Upper lobe of right lung (tissue), 1 donor: ENCODE measurements at regions not wholly inside any gene's neighbourhood (a gene's known extent, or its start where the extent isn't known, plus 50 kb on each side); places are given as distances from the start of the nearest gene placed in this dataset.
"Not testable (repeated sequence)": the region's sequence is repeated elsewhere in the genome, so short reads cannot be mapped to it uniquely, and the experiment has no call there.

Experiments used
- ATAC-seq: fragments of 200-7000 bp; cut with Tn5 transposase; one replicate; pipeline ENCODE4 v1.9.1; 2020; ENCODE audit warnings: mild to moderate bottlenecking, moderate library complexity
- DNase-seq: peaks from one replicate; pipeline ENCODE4 v3.0.0-alpha.2; 2020
- H3K27ac ChIP-seq: fragments of 200-600 bp; one replicate; pipeline ENCODE4 v1.8.0; 2022
- H3K27me3 ChIP-seq: fragments of 200-600 bp; one replicate; pipeline ENCODE4 v1.8.0; 2022; ENCODE audit warnings: mild to moderate bottlenecking
- H3K36me3 ChIP-seq: fragments of 200-600 bp; one replicate; pipeline ENCODE4 v1.8.0; 2022
- H3K4me1 ChIP-seq: fragments of 200-600 bp; one replicate; pipeline ENCODE4 v1.8.0; 2022
- H3K4me3 ChIP-seq: fragments of 200-600 bp; one replicate; pipeline ENCODE4 v1.8.0; 2022; ENCODE audit warnings: mild to moderate bottlenecking
- H3K9me3 ChIP-seq: fragments of 200-600 bp; one replicate; pipeline ENCODE4 v1.8.0; 2022
- CTCF ChIP-seq: fragments of 200-600 bp; IDR thresholded peaks from one replicate; pipeline ENCODE4 v1.8.0; 2022; ENCODE audit warnings: antibody characterized with exemption
- intact Hi-C: fragments of 100-400 bp; cut with DNase I; formaldehyde crosslinking; loops from one replicate; pipeline ENCODE4 v1.11.0; 2022
- donor health status: DM: no; HTN: yes; CAD: no; lungs with severe emphysema.

- no peaks in the 10 kb centered on the region for H3K9me3 ChIP-seq
- no peak overlapping the region for H3K4me3 ChIP-seq
- H3K27me3 ChIP-seq: no peaks in the 10 kb centered on the region
- intact Hi-C loops: no loop called here
- no peak for TF ChIP-seq CTCF
- DNase-seq: no peak
- H3K27ac ChIP-seq: no peak overlapping the region
- H3K36me3 ChIP-seq: no peaks in the 10 kb centered on the region
- ATAC-seq: no peak
- no peaks in the 10 kb centered on the region for H3K4me1 ChIP-seq
These were observed 170.8 kb upstream of the PHACTR1 start for GRCh38 chr6:12545619-12546409.

DNA sequence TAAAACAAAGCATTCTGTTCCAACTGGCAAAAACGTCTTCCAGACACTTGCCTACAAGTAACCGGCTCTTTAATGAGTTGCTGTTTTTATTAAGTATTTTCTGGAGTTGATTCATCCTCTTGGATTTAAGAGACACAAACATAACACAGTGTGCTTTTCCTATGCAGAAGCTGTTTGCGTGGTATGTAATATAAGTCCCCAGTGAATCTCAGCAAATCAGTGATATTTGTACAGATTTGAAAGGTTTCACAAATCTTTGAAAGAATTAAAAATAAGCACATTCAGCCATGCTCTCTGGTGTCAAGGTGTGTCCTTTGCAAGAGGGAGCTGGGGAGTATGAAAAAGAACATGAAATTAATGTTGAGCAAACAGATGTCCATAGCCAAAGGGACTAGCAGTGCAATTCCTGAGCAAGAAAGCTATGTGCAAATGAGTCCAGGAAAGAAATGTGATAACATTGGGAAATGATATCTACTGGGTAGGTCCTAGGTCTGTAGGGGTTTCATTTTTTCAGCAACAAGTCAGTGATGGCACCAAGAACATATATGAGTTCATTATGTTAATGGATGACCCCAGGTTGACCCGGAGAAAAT, 170.1 kb upstream of the PHACTR1 start:
- intact Hi-C loops: no loop called here
- no peak for TF ChIP-seq CTCF
- ATAC-seq (no peak), DNase-seq (no peak)
- Histone ChIP-seq H3K9me3 (no peaks in the 10 kb centered on the region), H3K36me3 (no peaks in the 10 kb centered on the region), H3K27me3 (no peaks in the 10 kb centered on the region), H3K27ac (no peak overlapping the region), H3K4me3 (no peak overlapping the region), H3K4me1 (no peaks in the 10 kb centered on the region)

- no peak for TF ChIP-seq CTCF
- ATAC-seq (no peak), DNase-seq (no peak)
- Histone ChIP-seq H3K27me3 (no peaks in the 10 kb centered on the region), H3K4me1 (no peaks in the 10 kb centered on the region), H3K36me3 (no peaks in the 10 kb centered on the region), H3K27ac (no peak overlapping the region), H3K9me3 (no peaks in the 10 kb centered on the region), H3K4me3 (no peak overlapping the region)
- intact Hi-C loops: no loop called here
These were observed 168.0 kb upstream of the PHACTR1 start for GRCh38 chr6:12548526-12548925.

- H3K27me3 ChIP-seq, ATAC-seq, H3K4me3 ChIP-seq, H3K9me3 ChIP-seq, H3K36me3 ChIP-seq, intact Hi-C loops, H3K4me1 ChIP-seq, DNase-seq, H3K27ac ChIP-seq: not testable (repeated sequence)
These were observed 167.1 kb upstream of the PHACTR1 start for GRCh38 chr6:12549445-12549844.

GRCh38 chr6:12554820-12555219, 161.7 kb upstream of the PHACTR1 start:
- H3K9me3 ChIP-seq, intact Hi-C loops, H3K27ac ChIP-seq, H3K4me1 ChIP-seq, DNase-seq, H3K27me3 ChIP-seq, H3K4me3 ChIP-seq, H3K36me3 ChIP-seq, ATAC-seq: not testable (repeated sequence)

GRCh38 chr6:12555267-12555666, 161.3 kb upstream of the PHACTR1 start:
- Histone ChIP-seq H3K4me1 (no peaks in the 10 kb centered on the region), H3K4me3 (no peak overlapping the region), H3K27me3 (no peaks in the 10 kb centered on the region), H3K36me3 (no peaks in the 10 kb centered on the region), H3K27ac (no peak overlapping the region), H3K9me3 (no peaks in the 10 kb centered on the region)
- ATAC-seq (no peak), DNase-seq (no peak)
- no peak for TF ChIP-seq CTCF
- intact Hi-C loops: no loop called here
